ENCODE measurements at regions not wholly inside any gene's neighbourhood (a gene's known extent, or its start where the extent isn't known, plus 50 kb on each side); places are given as distances from the start of the nearest gene placed in this dataset.
A peak's percentile ranks its signal among the peaks of the same experiment; 100 is the strongest.

DNA sequence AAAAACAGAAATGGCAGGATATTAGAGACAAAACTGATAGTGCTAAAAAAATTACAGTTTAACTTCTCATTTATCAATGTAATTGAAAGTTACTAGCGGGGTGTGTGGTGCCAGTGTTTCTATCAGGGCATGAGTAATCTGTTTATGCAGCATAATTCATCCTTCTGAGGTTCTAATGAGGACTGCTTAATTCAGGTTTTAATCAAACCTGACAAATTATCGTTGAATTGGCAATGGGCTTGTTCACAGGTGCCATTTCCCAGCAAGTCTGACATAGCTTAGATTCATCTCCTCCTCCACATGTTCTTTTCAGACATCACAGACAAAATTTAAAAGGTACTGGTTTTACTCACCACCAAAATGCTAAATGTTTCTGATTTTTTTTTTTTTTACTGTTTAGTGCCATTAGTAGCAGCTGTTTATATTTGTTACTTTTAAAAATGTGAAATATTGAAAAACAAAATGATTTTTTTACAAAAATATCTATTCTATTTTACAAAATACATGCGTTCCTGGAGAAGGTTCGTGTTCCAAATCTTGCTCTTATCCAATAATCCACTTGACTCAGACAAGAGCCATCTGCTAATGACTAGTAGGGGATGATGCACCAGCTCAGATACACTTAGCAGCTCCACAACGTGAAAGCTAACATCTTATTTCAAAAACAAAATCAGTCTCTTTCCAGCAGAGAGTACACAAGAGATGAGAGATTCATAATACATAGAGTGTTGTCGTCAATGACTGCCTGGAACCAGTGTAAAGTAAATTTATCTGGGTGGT, 447.7 kb upstream of the DPPA4 start:
- H3K9me3 ChIP-seq, result no peaks in the 10 kb centered on the region
- TF ChIP-seq, protein P1, sequence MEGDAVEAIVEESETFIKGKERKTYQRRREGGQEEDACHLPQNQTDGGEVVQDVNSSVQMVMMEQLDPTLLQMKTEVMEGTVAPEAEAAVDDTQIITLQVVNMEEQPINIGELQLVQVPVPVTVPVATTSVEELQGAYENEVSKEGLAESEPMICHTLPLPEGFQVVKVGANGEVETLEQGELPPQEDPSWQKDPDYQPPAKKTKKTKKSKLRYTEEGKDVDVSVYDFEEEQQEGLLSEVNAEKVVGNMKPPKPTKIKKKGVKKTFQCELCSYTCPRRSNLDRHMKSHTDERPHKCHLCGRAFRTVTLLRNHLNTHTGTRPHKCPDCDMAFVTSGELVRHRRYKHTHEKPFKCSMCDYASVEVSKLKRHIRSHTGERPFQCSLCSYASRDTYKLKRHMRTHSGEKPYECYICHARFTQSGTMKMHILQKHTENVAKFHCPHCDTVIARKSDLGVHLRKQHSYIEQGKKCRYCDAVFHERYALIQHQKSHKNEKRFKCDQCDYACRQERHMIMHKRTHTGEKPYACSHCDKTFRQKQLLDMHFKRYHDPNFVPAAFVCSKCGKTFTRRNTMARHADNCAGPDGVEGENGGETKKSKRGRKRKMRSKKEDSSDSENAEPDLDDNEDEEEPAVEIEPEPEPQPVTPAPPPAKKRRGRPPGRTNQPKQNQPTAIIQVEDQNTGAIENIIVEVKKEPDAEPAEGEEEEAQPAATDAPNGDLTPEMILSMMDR (IDR thresholded peaks at IDR 0.05; ENCODE audit: low read depth, low read length), result no peak
- no peaks in the 10 kb centered on the region for H3K4me1 ChIP-seq
- H3K36me3 ChIP-seq, result no peaks in the 10 kb centered on the region
- no peak overlapping the region for H3K4me3 ChIP-seq (ENCODE audit: low read depth, low read length)
- no peak for DNase-seq
- no peaks in the 10 kb centered on the region for H3K27me3 ChIP-seq

DNA sequence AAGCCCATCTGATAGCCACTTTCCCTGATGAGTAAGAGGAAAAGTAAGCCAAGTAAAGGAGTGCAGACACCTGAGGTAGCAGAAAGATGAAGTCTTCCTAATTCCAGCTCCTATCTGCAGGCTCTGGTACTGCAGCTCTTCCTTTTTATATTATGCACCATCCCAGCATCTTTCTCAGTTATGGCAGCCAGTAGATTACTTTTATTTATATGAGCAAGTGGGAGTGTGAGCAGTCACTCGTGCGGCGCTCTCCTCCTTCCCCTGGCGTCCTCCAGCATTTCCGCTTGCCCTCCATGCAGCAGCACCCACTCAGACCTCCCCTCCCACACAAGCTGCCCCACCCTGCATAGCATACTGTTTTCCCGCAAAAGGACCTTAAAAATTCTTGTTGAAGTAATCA, 465.9 kb upstream of the DPPA4 start:
- H3K4me3 ChIP-seq (ENCODE audit: low read depth, low read length), result no peak overlapping the region
- DNase-seq, result no peak
- no peaks in the 10 kb centered on the region for H3K36me3 ChIP-seq
- H3K27me3 ChIP-seq, result no peaks in the 10 kb centered on the region
- H3K9me3 ChIP-seq, result no peaks in the 10 kb centered on the region
- TF ChIP-seq, protein P1 (IDR thresholded peaks at IDR 0.05; ENCODE audit: low read depth, low read length), result peak; percentile 27; the same call in 1 of the 2 replicates
- no peaks in the 10 kb centered on the region for H3K4me1 ChIP-seq

DNA sequence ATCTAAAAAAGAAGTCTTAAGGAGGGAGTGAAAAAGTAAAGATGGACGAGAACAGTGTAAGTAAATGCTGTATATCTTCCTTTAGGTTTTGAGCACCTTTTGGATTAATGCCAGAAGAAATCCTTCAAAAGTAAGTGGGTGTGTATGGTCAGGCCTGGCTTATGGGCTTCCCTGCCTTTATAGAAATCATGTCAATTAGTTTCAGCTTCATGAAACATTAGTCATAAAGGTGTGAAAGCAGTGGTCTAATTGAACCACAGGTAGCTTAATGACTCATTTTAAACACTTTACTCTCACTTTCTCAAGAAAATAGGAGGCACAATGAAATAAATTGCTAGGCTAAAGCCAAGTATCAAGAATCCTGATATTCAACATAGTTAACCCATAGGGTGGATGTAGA, 467.4 kb upstream of the DPPA4 start:
- TF ChIP-seq, protein P1 (IDR thresholded peaks at IDR 0.05; ENCODE audit: low read depth, low read length), result no peak
- no peak for DNase-seq
- H3K36me3 ChIP-seq, result no peaks in the 10 kb centered on the region
- no peaks in the 10 kb centered on the region for H3K9me3 ChIP-seq
- H3K4me3 ChIP-seq (ENCODE audit: low read depth, low read length), result no peak overlapping the region
- no peaks in the 10 kb centered on the region for H3K4me1 ChIP-seq
- no peaks in the 10 kb centered on the region for H3K27me3 ChIP-seq

DNA sequence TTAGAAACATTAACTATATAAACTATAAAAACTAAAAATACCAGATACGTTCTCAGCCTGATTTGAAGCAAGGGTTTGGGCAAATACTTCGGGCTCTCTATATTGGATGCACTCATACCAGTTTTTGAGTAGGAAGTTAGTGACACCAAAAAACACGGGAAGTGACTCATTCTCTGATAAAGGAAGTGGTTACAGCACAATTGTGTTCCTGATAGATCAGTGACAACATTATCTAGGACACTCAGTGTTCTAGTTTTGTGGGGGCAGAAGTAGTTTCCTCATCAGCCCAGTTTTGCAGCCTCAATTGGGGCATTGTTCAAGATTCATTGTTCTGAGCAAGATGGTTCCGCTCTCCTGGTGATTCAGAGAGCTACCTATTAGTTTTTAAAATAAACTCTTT, 469.6 kb upstream of the DPPA4 start:
- H3K36me3 ChIP-seq, result no peaks in the 10 kb centered on the region
- no peak for DNase-seq
- TF ChIP-seq, protein P1 (IDR thresholded peaks at IDR 0.05; ENCODE audit: low read depth, low read length), result no peak
- H3K9me3 ChIP-seq, result no peaks in the 10 kb centered on the region
- H3K4me3 ChIP-seq (ENCODE audit: low read depth, low read length), result no peak overlapping the region
- H3K27me3 ChIP-seq, result no peaks in the 10 kb centered on the region
- no peaks in the 10 kb centered on the region for H3K4me1 ChIP-seq

DNA sequence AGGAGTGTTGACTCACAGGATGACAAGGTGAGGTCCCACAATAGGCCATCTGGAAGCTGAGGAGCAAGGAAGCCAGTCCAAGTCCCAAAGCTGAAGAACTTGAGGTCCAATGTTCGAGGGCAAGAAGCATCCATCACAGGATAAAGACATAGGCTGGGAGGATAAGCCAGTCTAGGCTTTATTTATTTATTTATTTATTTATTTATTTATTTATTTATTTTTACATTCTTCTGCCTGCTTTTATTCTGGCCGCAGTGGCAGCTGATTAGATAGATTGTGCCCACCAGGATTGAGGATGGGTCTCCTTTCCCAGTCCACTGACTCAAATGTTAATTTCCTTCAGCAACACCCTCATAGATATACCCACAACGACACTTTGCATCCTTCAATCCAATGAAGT, 472.2 kb upstream of the DPPA4 start:
- Histone ChIP-seq H3K27me3 (no peaks in the 10 kb centered on the region), H3K36me3 (no peaks in the 10 kb centered on the region), H3K4me1 (no peaks in the 10 kb centered on the region), H3K4me3 (ENCODE audit: low read depth, low read length) (no peak overlapping the region), H3K9me3 (no peaks in the 10 kb centered on the region)
- DNase-seq, result no peak
- TF ChIP-seq, protein P1 (IDR thresholded peaks at IDR 0.05; ENCODE audit: low read depth, low read length), result no peak

DNA sequence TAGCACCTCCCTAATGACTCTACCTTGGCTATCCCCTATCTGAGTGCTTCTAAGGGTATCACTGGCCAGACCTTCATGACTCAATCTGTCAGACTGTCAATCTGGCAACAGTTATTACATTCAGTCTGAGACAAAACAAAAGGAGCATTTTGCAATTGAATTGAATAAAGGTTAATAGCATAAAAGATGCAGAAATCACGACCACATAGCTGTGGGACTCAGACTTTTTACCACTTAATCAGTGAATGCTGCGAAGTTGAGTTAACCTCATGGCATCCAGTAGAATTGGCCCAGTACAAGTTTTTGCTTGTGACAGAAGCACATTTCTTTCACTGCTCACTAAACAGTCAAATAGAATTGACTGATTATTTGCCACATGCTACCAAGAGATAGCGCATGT, 480.7 kb upstream of the DPPA4 start:
- no peak overlapping the region for H3K4me3 ChIP-seq (ENCODE audit: low read depth, low read length)
- H3K9me3 ChIP-seq, result no peaks in the 10 kb centered on the region
- DNase-seq, result no peak
- H3K4me1 ChIP-seq, result no peaks in the 10 kb centered on the region
- no peaks in the 10 kb centered on the region for H3K36me3 ChIP-seq
- no peaks in the 10 kb centered on the region for H3K27me3 ChIP-seq
- TF ChIP-seq, protein P1 (IDR thresholded peaks at IDR 0.05; ENCODE audit: low read depth, low read length), result no peak

Measured in BE2C (cell line).